ENCODE measurements at regions not wholly inside any gene's neighbourhood (a gene's known extent, or its start where the extent isn't known, plus 50 kb on each side); places are given as distances from the start of the nearest gene placed in this dataset.

GRCh38 chr6:21476112-21476511, 117.4 kb upstream of the SOX4 start:
- no peak overlapping the region for H3K4me3 ChIP-seq (ENCODE audit: control insufficient read depth in 1 of 7, extremely low read depth in 1 of 7, insufficient read depth in 4 of 7, low read depth in 2 of 7, low read length in 6 of 7)
- H3K36me3 ChIP-seq (ENCODE audit: control insufficient read depth in 4 of 4, insufficient read depth in 4 of 4, low read length in 3 of 4): no peaks in the 10 kb centered on the region
- 100% methylated on average over 2 of the region's 4 CpGs for WGBS (ENCODE audit: insufficient coverage)
- H3K27ac ChIP-seq (ENCODE audit: insufficient read depth in 1 of 2, low read depth in 1 of 2, low read length in 2 of 2, poor library complexity in 1 of 2, severe bottlenecking in 2 of 2): no peak overlapping the region
- H3K27me3 ChIP-seq (replicated peaks in 2 of 5; ENCODE audit: control insufficient read depth in 4 of 5, insufficient read depth in 5 of 5, low read length in 4 of 5): no peaks in the 10 kb centered on the region
- H3K9me3 ChIP-seq (ENCODE audit: control extremely low read depth in 1 of 5, control insufficient read depth in 4 of 5, insufficient read depth in 2 of 5, low read depth in 1 of 5, low read length in 4 of 5): peaks cover 0 to 5% (median 0%) of the 10 kb centered on the region in 5 experiments
- H3K4me1 ChIP-seq (ENCODE audit: control extremely low read depth in 1 of 4, control insufficient read depth in 4 of 4, insufficient read depth in 4 of 4, low read length in 3 of 4): no peaks in the 10 kb centered on the region
- CTCF ChIA-PET: interaction anchor here (0.6 to 1.2 kb wide), 2 partner anchors 9 to 309 kb away, joined by 3 read pairs; no protein-coding TSS in a partner anchor
- POLR2A ChIA-PET: interaction anchor here (0.6 kb wide), 1 partner anchor 293 kb away, joined by 4 read pairs; no protein-coding TSS in a partner anchor
- DNase-seq: no peak

GRCh38 chr6:21478411-21478810, 115.1 kb upstream of the SOX4 start:
- no peak overlapping the region for H3K27ac ChIP-seq (ENCODE audit: insufficient read depth in 1 of 2, low read depth in 1 of 2, low read length in 2 of 2, poor library complexity in 1 of 2, severe bottlenecking in 2 of 2)
- peaks cover 0 to 3% (median 0%) of the 10 kb centered on the region in 5 experiments for H3K9me3 ChIP-seq (ENCODE audit: control extremely low read depth in 1 of 5, control insufficient read depth in 4 of 5, insufficient read depth in 2 of 5, low read depth in 1 of 5, low read length in 4 of 5)
- ChIA-PET POLR2A (no interaction called here), CTCF (no interaction called here)
- DNase-seq: no peak
- no peaks in the 10 kb centered on the region for H3K27me3 ChIP-seq (replicated peaks in 2 of 5; ENCODE audit: control insufficient read depth in 4 of 5, insufficient read depth in 5 of 5, low read length in 4 of 5)
- no peaks in the 10 kb centered on the region for H3K4me1 ChIP-seq (ENCODE audit: control extremely low read depth in 1 of 4, control insufficient read depth in 4 of 4, insufficient read depth in 4 of 4, low read length in 3 of 4)
- no peaks in the 10 kb centered on the region for H3K36me3 ChIP-seq (ENCODE audit: control insufficient read depth in 4 of 4, insufficient read depth in 4 of 4, low read length in 3 of 4)
- WGBS (ENCODE audit: insufficient coverage): no CpG with 5 or more reads among the region's 2 CpGs
- no peak overlapping the region for H3K4me3 ChIP-seq (ENCODE audit: control insufficient read depth in 1 of 7, extremely low read depth in 1 of 7, insufficient read depth in 4 of 7, low read depth in 2 of 7, low read length in 6 of 7)

GRCh38 chr6:21478883-21479539, 114.5 kb upstream of the SOX4 start:
- Histone ChIP-seq H3K36me3 (ENCODE audit: control insufficient read depth in 4 of 4, insufficient read depth in 4 of 4, low read length in 3 of 4) (no peaks in the 10 kb centered on the region), H3K9me3 (ENCODE audit: control extremely low read depth in 1 of 5, control insufficient read depth in 4 of 5, insufficient read depth in 2 of 5, low read depth in 1 of 5, low read length in 4 of 5) (no peaks in the 10 kb centered on the region), H3K27me3 (replicated peaks in 2 of 5; ENCODE audit: control insufficient read depth in 4 of 5, insufficient read depth in 5 of 5, low read length in 4 of 5) (no peaks in the 10 kb centered on the region), H3K4me1 (ENCODE audit: control extremely low read depth in 1 of 4, control insufficient read depth in 4 of 4, insufficient read depth in 4 of 4, low read length in 3 of 4) (no peaks in the 10 kb centered on the region), H3K4me3 (ENCODE audit: control insufficient read depth in 1 of 7, extremely low read depth in 1 of 7, insufficient read depth in 4 of 7, low read depth in 2 of 7, low read length in 6 of 7) (no peak overlapping the region), H3K27ac (ENCODE audit: insufficient read depth in 1 of 2, low read depth in 1 of 2, low read length in 2 of 2, poor library complexity in 1 of 2, severe bottlenecking in 2 of 2) (no peak overlapping the region)
- WGBS (ENCODE audit: insufficient coverage): 97% methylated on average over 13 of the region's 15 CpGs
- CTCF ChIA-PET: no interaction called here
- no peak for DNase-seq
- POLR2A ChIA-PET: no interaction called here

GRCh38 chr6:21486115-21486514, 107.4 kb upstream of the SOX4 start:
- WGBS (ENCODE audit: insufficient coverage): 100% methylated on average over 1 of the region's 4 CpGs
- POLR2A ChIA-PET: no interaction called here
- Histone ChIP-seq H3K27me3 (replicated peaks in 2 of 5; ENCODE audit: control insufficient read depth in 4 of 5, insufficient read depth in 5 of 5, low read length in 4 of 5) (no peaks in the 10 kb centered on the region), H3K4me1 (ENCODE audit: control extremely low read depth in 1 of 4, control insufficient read depth in 4 of 4, insufficient read depth in 4 of 4, low read length in 3 of 4) (no peaks in the 10 kb centered on the region), H3K4me3 (ENCODE audit: control insufficient read depth in 1 of 7, extremely low read depth in 1 of 7, insufficient read depth in 4 of 7, low read depth in 2 of 7, low read length in 6 of 7) (no peak overlapping the region), H3K36me3 (ENCODE audit: control insufficient read depth in 4 of 4, insufficient read depth in 4 of 4, low read length in 3 of 4) (no peaks in the 10 kb centered on the region), H3K9me3 (ENCODE audit: control extremely low read depth in 1 of 5, control insufficient read depth in 4 of 5, insufficient read depth in 2 of 5, low read depth in 1 of 5, low read length in 4 of 5) (no peaks in the 10 kb centered on the region), H3K27ac (ENCODE audit: insufficient read depth in 1 of 2, low read depth in 1 of 2, low read length in 2 of 2, poor library complexity in 1 of 2, severe bottlenecking in 2 of 2) (no peak overlapping the region)
- no peak for DNase-seq
- CTCF ChIA-PET: no interaction called here

- Histone ChIP-seq H3K27me3 (replicated peaks in 2 of 5; ENCODE audit: control insufficient read depth in 4 of 5, insufficient read depth in 5 of 5, low read length in 4 of 5) (no peaks in the 10 kb centered on the region), H3K4me1 (ENCODE audit: control extremely low read depth in 1 of 4, control insufficient read depth in 4 of 4, insufficient read depth in 4 of 4, low read length in 3 of 4) (no peaks in the 10 kb centered on the region), H3K9me3 (ENCODE audit: control extremely low read depth in 1 of 5, control insufficient read depth in 4 of 5, insufficient read depth in 2 of 5, low read depth in 1 of 5, low read length in 4 of 5) (no peaks in the 10 kb centered on the region), H3K36me3 (ENCODE audit: control insufficient read depth in 4 of 4, insufficient read depth in 4 of 4, low read length in 3 of 4) (no peaks in the 10 kb centered on the region), H3K4me3 (ENCODE audit: control insufficient read depth in 1 of 7, extremely low read depth in 1 of 7, insufficient read depth in 4 of 7, low read depth in 2 of 7, low read length in 6 of 7) (no peak overlapping the region), H3K27ac (ENCODE audit: insufficient read depth in 1 of 2, low read depth in 1 of 2, low read length in 2 of 2, poor library complexity in 1 of 2, severe bottlenecking in 2 of 2) (no peak overlapping the region)
- no peak for DNase-seq
- ChIA-PET POLR2A (interaction anchor here (0.6 to 0.7 kb wide), 2 partner anchors 324 to 1999 kb away, joined by 3 to 5 read pairs; no protein-coding TSS in a partner anchor), CTCF (no interaction called here)
- WGBS (ENCODE audit: insufficient coverage): 100% methylated on average over 1 of the region's 3 CpGs
Observed at GRCh38 chr6:21489826-21490225, 103.7 kb upstream of the SOX4 start.

GRCh38 chr6:21491955-21492354, 101.6 kb upstream of the SOX4 start:
- no peak overlapping the region for H3K4me3 ChIP-seq (ENCODE audit: control insufficient read depth in 1 of 7, extremely low read depth in 1 of 7, insufficient read depth in 4 of 7, low read depth in 2 of 7, low read length in 6 of 7)
- no CpG with 5 or more reads among the region's 3 CpGs for WGBS (ENCODE audit: insufficient coverage)
- DNase-seq: no peak
- H3K27me3 ChIP-seq (replicated peaks in 2 of 5; ENCODE audit: control insufficient read depth in 4 of 5, insufficient read depth in 5 of 5, low read length in 4 of 5): no peaks in the 10 kb centered on the region
- H3K27ac ChIP-seq (ENCODE audit: insufficient read depth in 1 of 2, low read depth in 1 of 2, low read length in 2 of 2, poor library complexity in 1 of 2, severe bottlenecking in 2 of 2): no peak overlapping the region
- no peaks in the 10 kb centered on the region for H3K36me3 ChIP-seq (ENCODE audit: control insufficient read depth in 4 of 4, insufficient read depth in 4 of 4, low read length in 3 of 4)
- CTCF ChIA-PET: no interaction called here
- POLR2A ChIA-PET: no interaction called here
- no peaks in the 10 kb centered on the region for H3K9me3 ChIP-seq (ENCODE audit: control extremely low read depth in 1 of 5, control insufficient read depth in 4 of 5, insufficient read depth in 2 of 5, low read depth in 1 of 5, low read length in 4 of 5)
- no peaks in the 10 kb centered on the region for H3K4me1 ChIP-seq (ENCODE audit: control extremely low read depth in 1 of 4, control insufficient read depth in 4 of 4, insufficient read depth in 4 of 4, low read length in 3 of 4)

GRCh38 chr6:21494505-21494904, 99.0 kb upstream of the SOX4 start:
- H3K36me3 ChIP-seq (ENCODE audit: control insufficient read depth in 4 of 4, insufficient read depth in 4 of 4, low read length in 3 of 4): no peaks in the 10 kb centered on the region
- DNase-seq: no peak
- ChIA-PET CTCF (no interaction called here), POLR2A (no interaction called here)
- H3K9me3 ChIP-seq (ENCODE audit: control extremely low read depth in 1 of 5, control insufficient read depth in 4 of 5, insufficient read depth in 2 of 5, low read depth in 1 of 5, low read length in 4 of 5): no peaks in the 10 kb centered on the region
- no peak overlapping the region for H3K27ac ChIP-seq (ENCODE audit: insufficient read depth in 1 of 2, low read depth in 1 of 2, low read length in 2 of 2, poor library complexity in 1 of 2, severe bottlenecking in 2 of 2)
- H3K27me3 ChIP-seq (replicated peaks in 2 of 5; ENCODE audit: control insufficient read depth in 4 of 5, insufficient read depth in 5 of 5, low read length in 4 of 5): no peaks in the 10 kb centered on the region
- no peak overlapping the region for H3K4me3 ChIP-seq (ENCODE audit: control insufficient read depth in 1 of 7, extremely low read depth in 1 of 7, insufficient read depth in 4 of 7, low read depth in 2 of 7, low read length in 6 of 7)
- WGBS (ENCODE audit: insufficient coverage): 96% methylated on average over 8 of the region's 8 CpGs
- H3K4me1 ChIP-seq (ENCODE audit: control extremely low read depth in 1 of 4, control insufficient read depth in 4 of 4, insufficient read depth in 4 of 4, low read length in 3 of 4): no peaks in the 10 kb centered on the region
